IMR-90 (cell line): ENCODE measurements at regions not wholly inside any gene's neighbourhood (a gene's known extent, or its start where the extent isn't known, plus 50 kb on each side); places are given as distances from the start of the nearest gene placed in this dataset.

Experiments
- ATAC-seq: fragments of 200-7000 bp; cut with Tn5 transposase; 2 replicates; pipeline ENCODE4 v1.9.1; 2020; ENCODE audit warnings: low read depth, mild to moderate bottlenecking, moderate library complexity
- BruUV-seq: library from RNA; stranded (reverse); fragments of 400-500 nt; replicated peaks from 2 replicates; lab custom pipeline; 2021; lab: Mats Ljungman, UMichigan
- CTCF ChIA-PET: fragments of 300-600 bp; formaldehyde crosslinking; extraction: SDS; loops from one replicate; lab custom pipeline; 2021; ENCODE audit warnings: antibody characterized with exemption; lab: Yijun Ruan, JAX
- POLR2A ChIA-PET: fragments of 300-600 bp; sonication (Branson Sonifier 250); formaldehyde crosslinking; loops from one replicate; lab custom pipeline; 2022; ENCODE audit warnings: antibody characterized with exemption; ENCODE audit not compliant: unreplicated experiment; lab: Charles Lee
- DNase-seq: peaks from one replicate; pipeline ENCODE4 v3.0.0; 2013
- H2AFZ ChIP-seq: replicated peaks from 2 replicates; pipeline ENCODE3; 2013; ENCODE audit warnings: low read length, mild to moderate bottlenecking; ENCODE audit not compliant: poor library complexity
- H2AK5ac ChIP-seq: 2 replicates; pipeline ENCODE4 v1.6.1; 2013; ENCODE audit warnings: low read depth, low read length, inconsistent platforms
- H2AK9ac ChIP-seq: replicated peaks from 2 replicates; pipeline ENCODE3; 2013; ENCODE audit warnings: mild to moderate bottlenecking, low read depth, low read length, moderate library complexity; ENCODE audit not compliant: poor library complexity
- H2BK120ac ChIP-seq: 2 replicates; pipeline ENCODE4 v1.6.1; 2013; ENCODE audit warnings: low read depth, low read length, inconsistent platforms
- H2BK15ac ChIP-seq: 3 replicates; pipeline ENCODE4 v1.6.1; 2013; ENCODE audit warnings: low read depth, low read length, inconsistent platforms
- H2BK20ac ChIP-seq: 2 replicates; pipeline ENCODE4 v1.6.1; 2013; ENCODE audit warnings: low read depth, mild to moderate bottlenecking, inconsistent platforms, low read length, moderate library complexity
- H2BK5ac ChIP-seq: 2 replicates; pipeline ENCODE4 v1.6.1; 2013; ENCODE audit warnings: mild to moderate bottlenecking, low read depth, low read length, inconsistent platforms; ENCODE audit not compliant: poor library complexity, severe bottlenecking
- H3K14ac ChIP-seq: replicated peaks from 2 replicates; pipeline ENCODE4 v1.6.1; 2013; ENCODE audit warnings: low read depth, low read length, inconsistent platforms
- H3K18ac ChIP-seq: 2 replicates; pipeline ENCODE4 v1.6.1; 2013; ENCODE audit warnings: low read depth, low read length, control low read depth
- H3K23ac ChIP-seq: 2 replicates; pipeline ENCODE4 v1.6.1; 2013; ENCODE audit warnings: low read depth, low read length, inconsistent platforms
- H3K27ac ChIP-seq: 2 replicates; pipeline ENCODE4 v1.5.1; 2013; ENCODE audit warnings: mild to moderate bottlenecking, control low read depth, low read length; ENCODE audit not compliant: insufficient read depth
- H3K27me3 ChIP-seq: 2 replicates; pipeline ENCODE4 v1.6.1; 2013; ENCODE audit warnings: low read length; ENCODE audit not compliant: control insufficient read depth, insufficient read depth
- H3K36me3 ChIP-seq: 2 replicates; pipeline ENCODE4 v1.6.1; 2013; ENCODE audit warnings: low read length, mixed read lengths; ENCODE audit not compliant: control insufficient read depth, insufficient read depth
- H3K4ac ChIP-seq: 2 replicates; pipeline ENCODE4 v1.6.1; 2013; ENCODE audit warnings: low read depth, low read length, inconsistent platforms
- H3K4me1 ChIP-seq: 2 replicates; pipeline ENCODE4 v1.6.1; 2013; ENCODE audit warnings: low read length, mixed read lengths; ENCODE audit not compliant: control insufficient read depth, insufficient read depth
- H3K4me2 ChIP-seq: 2 replicates; pipeline ENCODE4 v1.6.1; 2013; ENCODE audit warnings: low read depth, mild to moderate bottlenecking, control low read depth, low read length, moderate library complexity
- H3K4me3 ChIP-seq: 2 replicates; pipeline ENCODE4 v1.5.1; 2013; ENCODE audit warnings: low read depth, mild to moderate bottlenecking, control low read depth, low read length, moderate library complexity; ENCODE audit not compliant: insufficient read depth
- H3K56ac ChIP-seq: 2 replicates; pipeline ENCODE4 v1.6.1; 2013; ENCODE audit warnings: low read length, inconsistent platforms; ENCODE audit not compliant: insufficient read depth; ENCODE audit errors: extremely low read depth
- H3K79me1 ChIP-seq, 2 experiments: 2 replicates each; pipeline ENCODE4 v1.6.1; 2013; ENCODE audit warnings: low read length in 2 of 2, inconsistent platforms in 1 of 2, low read depth in 1 of 2
- H3K9ac ChIP-seq: 2 replicates; pipeline ENCODE4 v1.6.1; 2013; ENCODE audit warnings: low read depth, low read length, control low read depth
- H3K9me1 ChIP-seq: 2 replicates; pipeline ENCODE4 v1.6.1; 2013; ENCODE audit warnings: low read length, inconsistent platforms; ENCODE audit not compliant: insufficient read depth
- H3K9me3 ChIP-seq: 2 replicates; pipeline ENCODE4 v1.6.1; 2013; ENCODE audit warnings: low read length; ENCODE audit not compliant: control insufficient read depth, insufficient read depth
- H4K20me1 ChIP-seq: 2 replicates; pipeline ENCODE4 v1.6.1; 2013; ENCODE audit warnings: low read length, inconsistent platforms; ENCODE audit not compliant: insufficient read depth
- H4K5ac ChIP-seq: 2 replicates; pipeline ENCODE4 v1.6.1; 2013; ENCODE audit warnings: mild to moderate bottlenecking, low read depth, low read length, control low read depth
- H4K8ac ChIP-seq, 2 experiments: 2 replicates each; pipeline ENCODE4 v1.6.1; 2013; ENCODE audit warnings: low read depth in 2 of 2, low read length in 2 of 2, control low read depth in 1 of 2, inconsistent platforms in 1 of 2
- H4K91ac ChIP-seq: 2 replicates; pipeline ENCODE4 v1.6.1; 2013; ENCODE audit warnings: low read depth, low read length, inconsistent platforms; ENCODE audit not compliant: insufficient read depth
- BHLHE40 ChIP-seq: fragments of 150-350 bp; IDR thresholded peaks from 2 replicates; pipeline ENCODE4 v1.6.1; 2016; ENCODE audit warnings: mild to moderate bottlenecking, low read depth, low read length
- FOS ChIP-seq: fragments of 150-350 bp; IDR thresholded peaks from 2 replicates; pipeline ENCODE4 v1.6.1; 2016; ENCODE audit warnings: low read depth, low read length
- MAZ ChIP-seq: IDR thresholded peaks from 2 replicates; pipeline ENCODE4 v1.6.1; 2012; ENCODE audit warnings: low read depth, mild to moderate bottlenecking, low read length, improper control_type of control experiment, moderate library complexity, borderline replicate concordance
- MXI1 ChIP-seq: IDR thresholded peaks from 2 replicates; pipeline ENCODE4 v1.6.1; 2012; ENCODE audit warnings: low read depth, mild to moderate bottlenecking, low read length, moderate library complexity, borderline replicate concordance
- NFE2L2 ChIP-seq: fragments of 150-350 bp; IDR thresholded peaks from 2 replicates; pipeline ENCODE4 v1.6.1; 2016; ENCODE audit warnings: low read depth, mild to moderate bottlenecking, low read length
- RAD21 ChIP-seq: IDR thresholded peaks from 2 replicates; pipeline ENCODE4 v1.6.1; 2012; ENCODE audit warnings: low read length, improper control_type of control experiment
- RFX5 ChIP-seq: IDR thresholded peaks from 2 replicates; pipeline ENCODE4 v1.8.0; 2012; ENCODE audit warnings: low read depth, mild to moderate bottlenecking, low read length, moderate library complexity
- WGBS, 2 experiments: methylation state at CpG; one replicate each; pipeline versions ENCODE4 v1.1.5 to v1.1.7; 2013; ENCODE audit warnings: missing lambda C conversion rate in 2 of 2; ENCODE audit not compliant: insufficient read length in 1 of 2; ENCODE audit errors: extremely low coverage in 2 of 2; 5-methylcytosine and 5-hydroxymethylcytosine counted together
- dilution Hi-C: fragments of 300-500 bp; cut with HindIII; formaldehyde crosslinking; loops from one replicate; pipeline ENCODE4 v1.14.3; 2018; ENCODE audit warnings: low sequenced_read_pairs; ENCODE audit not compliant: unreplicated experiment
- in situ Hi-C: fragments of 300-500 bp; cut with MboI; formaldehyde crosslinking; loops from 3 replicates; pipeline ENCODE4 v1.14.3; 2019; ENCODE audit warnings: low sequenced_read_pairs, inconsistent platforms, mixed read lengths
- intact Hi-C: fragments of 100-400 bp; cut with micrococcal nuclease; formaldehyde crosslinking; loops from 2 replicates; pipeline ENCODE4 v1.10.0; 2022

DNA sequence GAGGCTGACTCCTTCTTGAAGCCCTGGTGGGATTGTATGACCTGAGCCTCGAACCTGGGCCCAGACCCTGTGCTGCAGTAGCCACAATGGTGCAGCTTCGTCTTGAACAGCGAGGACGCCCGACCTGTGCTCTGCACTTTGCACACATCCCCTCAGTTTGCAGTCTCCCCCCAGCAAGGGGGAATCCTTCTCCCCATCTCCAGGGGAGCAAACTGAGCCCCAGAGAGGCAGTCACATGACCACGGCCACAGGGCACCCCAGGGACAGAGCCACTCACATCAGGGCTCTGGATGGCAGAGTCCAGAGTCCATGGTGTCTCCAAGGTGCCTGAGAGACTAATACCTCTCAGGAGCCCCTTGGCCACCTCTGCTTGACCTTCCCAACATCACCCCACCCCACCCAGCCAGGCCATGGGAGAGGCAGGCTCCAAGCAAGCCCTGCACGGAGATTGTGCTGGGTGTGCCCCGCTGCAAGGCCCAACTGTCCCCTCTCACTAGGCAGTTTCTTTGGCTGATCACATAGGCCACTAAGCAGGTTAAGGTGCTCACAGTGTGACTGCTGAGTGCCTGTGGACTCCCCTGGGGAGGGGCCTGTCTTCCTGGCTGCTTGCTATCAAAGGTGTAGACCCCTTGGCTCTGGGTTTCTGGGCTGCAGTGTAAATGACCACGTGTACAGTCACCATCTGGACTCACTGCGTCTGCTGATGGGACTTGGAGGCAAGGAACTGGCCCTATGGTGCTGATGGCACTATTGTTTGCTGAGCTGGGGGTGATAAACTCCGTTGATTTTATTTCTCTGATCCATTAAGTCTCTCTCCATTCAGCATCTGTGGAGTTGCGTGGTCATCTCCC, 398.1 kb downstream of the MATN1 start:
- Histone ChIP-seq H4K91ac (no peak overlapping the region), H2AK9ac (no peak overlapping the region), H4K20me1 (no peaks in the 10 kb centered on the region), H4K8ac (no peak overlapping the region), H3K9me1 (no peaks in the 10 kb centered on the region), H2BK15ac (no peak overlapping the region), H2BK20ac (no peak overlapping the region), H3K14ac (no peak overlapping the region), H3K4me3 (no peak overlapping the region), H3K18ac (no peak overlapping the region), H3K56ac (no peak overlapping the region), H3K27me3 (no peaks in the 10 kb centered on the region), H2AK5ac (no peak overlapping the region), H3K4ac (no peak overlapping the region), H3K9me3 (no peaks in the 10 kb centered on the region), H3K4me2 (no peak overlapping the region), H3K79me1 (no peaks in the 10 kb centered on the region), H4K5ac (no peak overlapping the region), H2AFZ (no peak overlapping the region), H3K4me1 (no peaks in the 10 kb centered on the region), H2BK120ac (no peak overlapping the region), H3K9ac (no peak overlapping the region), H3K36me3 (no peaks in the 10 kb centered on the region), H3K23ac (no peak overlapping the region), H2BK5ac (no peak overlapping the region), H3K27ac (no peak overlapping the region)
- dilution Hi-C loops: no loop called here
- no peak for ATAC-seq
- DNase-seq: no peak
- CTCF ChIA-PET: no interaction called here
- 17% methylated on average over 1 of the region's 12 CpGs; no CpG with 5 or more reads in 1 of the 2 experiments for WGBS, 2 experiments
- intact Hi-C loops: no loop called here
- BruUV-seq: no TSS peak
- POLR2A ChIA-PET: no interaction called here
- TF ChIP-seq FOS: no peak
- no peak for TF ChIP-seq MXI1
- TF ChIP-seq NFE2L2: no peak
- TF ChIP-seq RFX5: no peak
- no peak for TF ChIP-seq MAZ
- no peak for TF ChIP-seq RAD21
- TF ChIP-seq BHLHE40: no peak
- in situ Hi-C loops: no loop called here
